Activated T-cell treated with anti-CD3 and anti-CD28 coated beads, Interleukin-2, amount 50 U/mL, for 24 hours (primary cell): ENCODE measurements at regions not wholly inside any gene's neighbourhood (a gene's known extent, or its start where the extent isn't known, plus 50 kb on each side); places are given as distances from the start of the nearest gene placed in this dataset.
"Not testable (repeated sequence)": the region's sequence is repeated elsewhere in the genome, so short reads cannot be mapped to it uniquely, and the experiment has no call there.

Experiments used
- DNase-seq: peaks from one replicate; pipeline ENCODE4 v3.0.0-alpha.2; 2020
- H3K27ac Mint-ChIP-seq: 2 replicates; pipeline ENCODE4 v1.8.0; 2020; ENCODE audit warnings: mild to moderate bottlenecking, mixed read lengths
- H3K27me3 Mint-ChIP-seq: 2 replicates; pipeline ENCODE4 v1.8.0; 2020; ENCODE audit warnings: mixed read lengths
- H3K36me3 Mint-ChIP-seq: 2 replicates; pipeline ENCODE4 v1.8.0; 2020; ENCODE audit warnings: low read depth, mixed read lengths
- H3K4me1 Mint-ChIP-seq: 2 replicates; pipeline ENCODE4 v1.8.0; 2020; ENCODE audit warnings: low read depth, mixed read lengths
- H3K4me3 Mint-ChIP-seq: 2 replicates; pipeline ENCODE4 v1.8.0; 2020; ENCODE audit warnings: mild to moderate bottlenecking, moderate library complexity, mixed read lengths
- H3K9me3 Mint-ChIP-seq: 2 replicates; pipeline ENCODE4 v1.8.0; 2020; ENCODE audit warnings: mixed read lengths

DNA sequence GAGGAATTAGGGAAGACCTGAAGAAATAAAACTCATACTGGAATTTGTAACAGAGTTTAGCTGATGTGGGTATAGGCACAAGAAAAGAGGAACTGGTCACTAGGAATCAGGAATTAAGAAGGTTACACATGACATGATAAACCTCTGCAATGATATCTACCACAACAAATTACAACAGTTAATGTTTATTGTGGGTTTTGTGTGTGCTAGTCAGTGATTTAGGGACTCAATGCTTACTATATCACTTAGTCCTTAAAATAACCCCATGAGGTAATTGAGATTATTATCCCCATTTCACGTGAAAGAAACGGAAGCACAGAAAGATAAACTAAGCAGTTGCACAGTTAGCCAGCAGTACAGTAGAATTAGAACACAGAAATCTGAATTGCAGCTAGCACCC lies 415.8 kb upstream of the ZEB2 start:
- Mint-ChIP-seq H3K4me3 (no peak overlapping the region), H3K9me3 (no peaks in the 10 kb centered on the region), H3K4me1 (no peaks in the 10 kb centered on the region), H3K27me3 (peaks cover 2% of the 10 kb centered on the region), H3K36me3 (no peaks in the 10 kb centered on the region), H3K27ac (no peak overlapping the region)
- no peak for DNase-seq

- Mint-ChIP-seq H3K27ac (no peak overlapping the region), H3K36me3 (no peaks in the 10 kb centered on the region), H3K27me3 (peaks cover 2% of the 10 kb centered on the region), H3K4me3 (no peak overlapping the region), H3K4me1 (no peaks in the 10 kb centered on the region), H3K9me3 (no peaks in the 10 kb centered on the region)
- no peak for DNase-seq
Measured at GRCh38 chr2:144935191-144935590, 415.3 kb upstream of the ZEB2 start.

DNA sequence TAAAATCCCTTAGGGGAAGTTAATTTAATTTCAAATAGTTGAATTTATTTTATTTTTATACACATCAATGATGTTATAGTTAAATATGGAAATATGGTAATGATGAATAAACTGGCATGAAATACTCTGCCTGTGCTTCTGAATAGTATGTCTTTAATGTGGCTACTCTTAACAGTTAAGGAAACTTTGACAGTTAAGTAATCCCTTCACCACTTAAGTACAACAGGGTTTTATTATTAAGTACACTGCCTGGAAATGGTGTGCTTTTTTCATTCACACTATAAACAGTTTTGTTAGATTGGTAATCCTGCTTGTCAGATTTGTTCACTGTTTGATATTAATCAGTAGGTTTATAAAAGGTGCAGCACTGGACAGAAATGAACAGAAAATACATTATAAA lies 412.0 kb upstream of the ZEB2 start:
- Mint-ChIP-seq H3K36me3 (no peaks in the 10 kb centered on the region), H3K27ac (no peak overlapping the region), H3K4me3 (no peak overlapping the region), H3K4me1 (no peaks in the 10 kb centered on the region), H3K27me3 (no peaks in the 10 kb centered on the region), H3K9me3 (peaks cover 11% of the 10 kb centered on the region)
- DNase-seq: no peak

DNA sequence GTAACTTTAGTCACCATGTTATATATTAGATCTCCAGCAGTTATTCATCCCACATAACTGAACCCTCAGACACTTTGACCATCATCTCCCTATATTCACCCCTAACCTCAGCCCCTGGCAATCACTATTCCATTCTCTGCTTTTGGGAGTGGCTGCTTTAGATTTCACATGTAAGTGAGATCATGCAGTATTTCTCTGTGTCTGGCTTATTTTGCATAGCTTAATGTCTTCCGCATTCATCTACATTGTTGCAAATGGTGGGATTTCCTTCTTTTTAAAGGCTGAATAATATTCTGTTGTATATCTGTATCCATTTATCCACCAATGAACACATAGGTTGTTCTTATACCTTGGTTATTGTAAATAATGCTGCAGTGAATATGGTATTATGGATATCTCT lies 411.6 kb upstream of the ZEB2 start:
- Mint-ChIP-seq H3K27ac (no peak overlapping the region), H3K4me1 (no peaks in the 10 kb centered on the region), H3K36me3 (no peaks in the 10 kb centered on the region), H3K9me3 (peaks cover 11% of the 10 kb centered on the region), H3K27me3 (no peaks in the 10 kb centered on the region), H3K4me3 (no peak overlapping the region)
- no peak for DNase-seq

GRCh38 chr2:144927429-144927828 lies 407.5 kb upstream of the ZEB2 start:
- Mint-ChIP-seq H3K36me3 (no peaks in the 10 kb centered on the region), H3K9me3 (peaks cover 11% of the 10 kb centered on the region), H3K27ac (no peak overlapping the region), H3K27me3 (no peaks in the 10 kb centered on the region), H3K4me1 (peaks cover 4% of the 10 kb centered on the region), H3K4me3 (no peak overlapping the region)
- no peak for DNase-seq

- DNase-seq: no peak
- Mint-ChIP-seq H3K27me3 (no peaks in the 10 kb centered on the region), H3K4me3 (no peak overlapping the region), H3K27ac (no peak overlapping the region), H3K4me1 (peaks cover 6% of the 10 kb centered on the region), H3K36me3 (no peaks in the 10 kb centered on the region), H3K9me3 (peaks cover 11% of the 10 kb centered on the region)
Measured at GRCh38 chr2:144925886-144926285, 406.0 kb upstream of the ZEB2 start.

DNA sequence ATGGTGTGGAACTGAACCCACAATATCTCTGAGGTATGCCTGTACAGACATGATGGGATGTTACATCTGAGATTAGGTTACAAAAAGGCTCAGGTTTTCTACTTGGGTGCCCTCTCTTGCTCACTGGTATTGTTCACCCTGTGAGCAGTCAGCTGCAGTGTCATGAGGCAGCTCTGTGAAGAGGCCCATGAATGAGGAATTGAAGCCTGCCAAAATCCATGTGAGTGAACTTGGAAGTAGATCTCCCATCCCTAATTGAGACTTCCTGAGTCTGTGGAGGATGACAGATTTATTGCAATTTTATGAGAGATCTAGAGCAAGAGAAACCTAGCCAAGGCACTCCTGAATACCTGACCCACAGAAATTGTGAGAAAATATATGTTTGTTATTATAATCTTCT lies 404.9 kb upstream of the ZEB2 start:
- Mint-ChIP-seq H3K9me3 (peaks cover 9% of the 10 kb centered on the region), H3K4me1 (peaks cover 6% of the 10 kb centered on the region), H3K36me3 (no peaks in the 10 kb centered on the region), H3K27me3 (no peaks in the 10 kb centered on the region), H3K27ac (no peak overlapping the region), H3K4me3 (no peak overlapping the region)
- DNase-seq: no peak

DNA sequence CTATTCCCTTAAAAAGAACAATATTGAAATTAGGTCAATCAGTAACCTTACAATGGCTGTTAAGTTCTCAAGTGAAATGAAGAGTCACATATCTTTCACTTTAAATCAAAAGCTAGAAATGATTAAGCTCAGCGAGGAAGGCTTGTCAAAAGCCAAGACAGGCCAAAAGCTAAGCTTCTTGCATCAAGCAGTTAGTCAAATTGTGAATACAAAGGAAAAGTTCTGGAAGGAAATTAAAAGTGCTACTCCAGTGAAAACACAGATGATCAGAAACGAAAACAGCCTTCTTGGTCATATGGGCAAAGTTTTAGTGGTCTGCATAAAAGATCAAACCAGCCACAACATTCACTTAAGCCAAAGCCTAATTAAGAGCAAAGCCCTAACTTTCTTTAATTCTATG lies 402.6 kb upstream of the ZEB2 start:
- no peak overlapping the region for H3K4me3 Mint-ChIP-seq

GRCh38 chr2:144920755-144921530 lies 401.0 kb upstream of the ZEB2 start:
- H3K27me3 Mint-ChIP-seq: no peaks in the 10 kb centered on the region
- no peak overlapping the region for H3K27ac Mint-ChIP-seq

More for the DNA sequence above, 402.6 kb upstream of the ZEB2 start:
- H3K27me3 Mint-ChIP-seq: no peaks in the 10 kb centered on the region
- no peak for DNase-seq
- H3K36me3 Mint-ChIP-seq: no peaks in the 10 kb centered on the region
- peak overlapping the region; percentile 17 for H3K27ac Mint-ChIP-seq
- peaks cover 6% of the 10 kb centered on the region for H3K4me1 Mint-ChIP-seq
- peaks cover under 1% of the 10 kb centered on the region for H3K9me3 Mint-ChIP-seq

DNA sequence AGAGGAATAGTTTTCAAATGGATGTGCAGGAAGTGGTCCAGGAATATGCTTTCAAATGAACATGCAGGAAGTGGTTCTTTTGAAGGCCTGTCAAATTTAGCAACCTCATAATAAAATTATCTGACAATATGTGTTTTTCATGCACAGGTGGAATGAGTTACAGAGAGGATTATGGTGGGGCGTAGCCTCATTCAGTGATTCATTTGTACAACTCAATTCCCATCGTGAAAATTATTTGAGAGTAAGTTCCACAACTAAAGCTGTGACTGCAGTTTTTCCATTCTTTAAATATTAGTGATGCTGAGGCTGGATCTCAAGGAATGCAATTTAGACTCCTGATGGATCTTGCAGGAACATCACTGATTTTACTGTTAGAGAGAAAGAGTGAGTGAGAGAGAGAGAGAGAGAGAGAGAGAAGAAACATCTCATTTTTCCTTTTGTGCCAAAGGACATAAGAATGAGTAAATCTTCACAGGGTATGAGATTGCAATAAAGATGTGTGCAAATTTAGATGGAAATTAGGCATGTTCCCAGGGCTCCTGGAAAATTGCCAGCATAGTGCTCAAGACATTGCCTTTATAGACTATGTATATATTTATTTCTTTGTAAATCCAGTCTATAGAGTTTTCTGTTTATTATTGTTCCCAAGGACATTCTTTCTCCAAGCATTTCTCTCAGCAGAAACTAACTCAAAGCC lies 394.9 kb upstream of the ZEB2 start:
- no peaks in the 10 kb centered on the region for H3K36me3 Mint-ChIP-seq
- no peaks in the 10 kb centered on the region for H3K4me1 Mint-ChIP-seq
- no peaks in the 10 kb centered on the region for H3K9me3 Mint-ChIP-seq
- H3K27ac Mint-ChIP-seq: no peak overlapping the region
- no peak for DNase-seq
- H3K27me3 Mint-ChIP-seq: no peaks in the 10 kb centered on the region
- no peak overlapping the region for H3K4me3 Mint-ChIP-seq

More at GRCh38 chr2:144920755-144921530, 401.0 kb upstream of the ZEB2 start:
- Mint-ChIP-seq H3K36me3 (no peaks in the 10 kb centered on the region), H3K4me1 (peaks cover 6% of the 10 kb centered on the region), H3K9me3 (no peaks in the 10 kb centered on the region), H3K4me3 (no peak overlapping the region)
- no peak for DNase-seq

- no peak for DNase-seq
- H3K4me3 Mint-ChIP-seq: no peak overlapping the region
- no peaks in the 10 kb centered on the region for H3K9me3 Mint-ChIP-seq
- no peaks in the 10 kb centered on the region for H3K36me3 Mint-ChIP-seq
- no peak overlapping the region for H3K27ac Mint-ChIP-seq
- no peaks in the 10 kb centered on the region for H3K27me3 Mint-ChIP-seq
- no peaks in the 10 kb centered on the region for H3K4me1 Mint-ChIP-seq
Measured at GRCh38 chr2:144914113-144914512, 394.2 kb upstream of the ZEB2 start.

DNA sequence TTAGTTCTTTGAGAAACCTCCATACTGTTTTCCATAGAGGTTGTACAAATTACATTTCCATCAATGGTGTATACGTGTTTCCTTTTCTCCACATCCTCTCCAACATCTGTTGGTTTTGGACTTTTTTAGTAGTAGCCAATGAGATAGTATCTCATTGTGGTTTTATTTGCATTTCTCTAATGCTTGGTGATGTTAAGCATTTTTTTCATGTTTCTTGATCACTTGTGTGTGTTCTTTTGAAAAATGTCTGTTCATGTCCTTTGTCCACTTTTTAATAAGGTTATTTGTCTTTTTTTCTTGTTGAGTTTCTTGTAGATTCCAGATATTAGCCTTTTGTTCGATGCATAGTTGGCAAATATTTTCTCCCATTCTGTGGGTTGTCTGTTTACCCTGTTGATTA lies 392.3 kb upstream of the ZEB2 start:
- Mint-ChIP-seq H3K4me3 (no peak overlapping the region), H3K27me3 (no peaks in the 10 kb centered on the region), H3K36me3 (no peaks in the 10 kb centered on the region), H3K4me1 (no peaks in the 10 kb centered on the region), H3K27ac (no peak overlapping the region), H3K9me3 (no peaks in the 10 kb centered on the region)
- no peak for DNase-seq

DNA sequence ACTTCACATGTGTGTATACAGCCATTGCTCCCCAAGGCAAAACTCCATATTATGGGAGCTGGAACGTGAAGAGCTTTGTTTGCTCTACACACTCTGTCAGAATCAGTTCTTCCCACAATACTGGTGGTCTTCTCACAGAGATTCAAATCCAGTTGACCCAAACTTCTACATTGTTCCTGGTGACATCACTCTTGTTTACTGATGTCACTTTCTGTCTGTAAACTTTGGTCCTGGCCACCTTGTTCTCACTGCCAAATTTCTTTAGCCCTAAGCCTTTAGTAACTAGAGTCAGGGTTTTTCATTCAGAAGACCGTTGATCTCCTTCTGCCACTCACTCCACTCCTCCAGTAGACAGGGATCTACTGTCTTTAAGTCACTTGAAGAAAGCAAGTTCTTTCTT lies 386.0 kb upstream of the ZEB2 start:
- Mint-ChIP-seq H3K27ac (no peak overlapping the region), H3K4me3 (no peak overlapping the region), H3K4me1 (no peaks in the 10 kb centered on the region), H3K9me3 (peaks cover 4% of the 10 kb centered on the region), H3K27me3 (no peaks in the 10 kb centered on the region), H3K36me3 (no peaks in the 10 kb centered on the region)
- DNase-seq: no peak

DNA sequence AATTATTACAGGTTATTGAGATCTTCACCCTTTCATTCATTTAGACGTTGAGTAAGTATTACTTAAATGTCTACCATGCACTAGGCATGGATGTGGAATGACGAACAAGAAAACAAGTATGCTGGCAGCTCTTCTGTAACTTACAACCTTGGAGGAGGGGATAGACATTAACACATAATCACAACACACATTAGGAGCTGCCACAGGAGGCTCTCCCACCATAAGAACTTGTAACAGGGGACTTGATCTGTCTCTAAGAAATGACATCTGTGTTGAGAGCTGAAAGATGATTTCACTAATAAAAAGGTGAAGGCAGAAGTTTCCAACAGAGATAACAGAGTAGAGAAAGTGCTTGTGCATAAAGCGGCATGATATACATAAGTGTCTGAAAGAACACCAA lies 384.7 kb upstream of the ZEB2 start:
- no peaks in the 10 kb centered on the region for H3K36me3 Mint-ChIP-seq
- no peak overlapping the region for H3K4me3 Mint-ChIP-seq

GRCh38 chr2:144903045-144903444 lies 383.1 kb upstream of the ZEB2 start:
- not testable (repeated sequence) for DNase-seq, H3K36me3 Mint-ChIP-seq, H3K4me1 Mint-ChIP-seq, H3K4me3 Mint-ChIP-seq, H3K27ac Mint-ChIP-seq, H3K9me3 Mint-ChIP-seq, H3K27me3 Mint-ChIP-seq

More for the DNA sequence above, 384.7 kb upstream of the ZEB2 start:
- Mint-ChIP-seq H3K9me3 (peaks cover 4% of the 10 kb centered on the region), H3K27me3 (no peaks in the 10 kb centered on the region), H3K4me1 (no peaks in the 10 kb centered on the region), H3K27ac (no peak overlapping the region)
- DNase-seq: no peak
